IMR-90 (cell line): ENCODE measurements at regions not wholly inside any gene's neighbourhood (a gene's known extent, or its start where the extent isn't known, plus 50 kb on each side); places are given as distances from the start of the nearest gene placed in this dataset.

Experiments
- ATAC-seq: fragments of 200-7000 bp; cut with Tn5 transposase; 2 replicates; pipeline ENCODE4 v1.9.1; 2020; ENCODE audit warnings: low read depth, mild to moderate bottlenecking, moderate library complexity
- BruUV-seq: library from RNA; stranded (reverse); fragments of 400-500 nt; replicated peaks from 2 replicates; lab custom pipeline; 2021; lab: Mats Ljungman, UMichigan
- CTCF ChIA-PET: fragments of 300-600 bp; formaldehyde crosslinking; extraction: SDS; loops from one replicate; lab custom pipeline; 2021; ENCODE audit warnings: antibody characterized with exemption; lab: Yijun Ruan, JAX
- POLR2A ChIA-PET: fragments of 300-600 bp; sonication (Branson Sonifier 250); formaldehyde crosslinking; loops from one replicate; lab custom pipeline; 2022; ENCODE audit warnings: antibody characterized with exemption; ENCODE audit not compliant: unreplicated experiment; lab: Charles Lee
- DNase-seq: peaks from one replicate; pipeline ENCODE4 v3.0.0; 2013
- H2AFZ ChIP-seq: replicated peaks from 2 replicates; pipeline ENCODE3; 2013; ENCODE audit warnings: low read length, mild to moderate bottlenecking; ENCODE audit not compliant: poor library complexity
- H2AK5ac ChIP-seq: 2 replicates; pipeline ENCODE4 v1.6.1; 2013; ENCODE audit warnings: low read depth, low read length, inconsistent platforms
- H2AK9ac ChIP-seq: replicated peaks from 2 replicates; pipeline ENCODE3; 2013; ENCODE audit warnings: mild to moderate bottlenecking, low read depth, low read length, moderate library complexity; ENCODE audit not compliant: poor library complexity
- H2BK120ac ChIP-seq: 2 replicates; pipeline ENCODE4 v1.6.1; 2013; ENCODE audit warnings: low read depth, low read length, inconsistent platforms
- H2BK15ac ChIP-seq: 3 replicates; pipeline ENCODE4 v1.6.1; 2013; ENCODE audit warnings: low read depth, low read length, inconsistent platforms
- H2BK20ac ChIP-seq: 2 replicates; pipeline ENCODE4 v1.6.1; 2013; ENCODE audit warnings: low read depth, mild to moderate bottlenecking, inconsistent platforms, low read length, moderate library complexity
- H2BK5ac ChIP-seq: 2 replicates; pipeline ENCODE4 v1.6.1; 2013; ENCODE audit warnings: mild to moderate bottlenecking, low read depth, low read length, inconsistent platforms; ENCODE audit not compliant: poor library complexity, severe bottlenecking
- H3K14ac ChIP-seq: replicated peaks from 2 replicates; pipeline ENCODE4 v1.6.1; 2013; ENCODE audit warnings: low read depth, low read length, inconsistent platforms
- H3K18ac ChIP-seq: 2 replicates; pipeline ENCODE4 v1.6.1; 2013; ENCODE audit warnings: low read depth, low read length, control low read depth
- H3K23ac ChIP-seq: 2 replicates; pipeline ENCODE4 v1.6.1; 2013; ENCODE audit warnings: low read depth, low read length, inconsistent platforms
- H3K27ac ChIP-seq: 2 replicates; pipeline ENCODE4 v1.5.1; 2013; ENCODE audit warnings: mild to moderate bottlenecking, control low read depth, low read length; ENCODE audit not compliant: insufficient read depth
- H3K27me3 ChIP-seq: 2 replicates; pipeline ENCODE4 v1.6.1; 2013; ENCODE audit warnings: low read length; ENCODE audit not compliant: control insufficient read depth, insufficient read depth
- H3K36me3 ChIP-seq: 2 replicates; pipeline ENCODE4 v1.6.1; 2013; ENCODE audit warnings: low read length, mixed read lengths; ENCODE audit not compliant: control insufficient read depth, insufficient read depth
- H3K4ac ChIP-seq: 2 replicates; pipeline ENCODE4 v1.6.1; 2013; ENCODE audit warnings: low read depth, low read length, inconsistent platforms
- H3K4me1 ChIP-seq: 2 replicates; pipeline ENCODE4 v1.6.1; 2013; ENCODE audit warnings: low read length, mixed read lengths; ENCODE audit not compliant: control insufficient read depth, insufficient read depth
- H3K4me2 ChIP-seq: 2 replicates; pipeline ENCODE4 v1.6.1; 2013; ENCODE audit warnings: low read depth, mild to moderate bottlenecking, control low read depth, low read length, moderate library complexity
- H3K4me3 ChIP-seq: 2 replicates; pipeline ENCODE4 v1.5.1; 2013; ENCODE audit warnings: low read depth, mild to moderate bottlenecking, control low read depth, low read length, moderate library complexity; ENCODE audit not compliant: insufficient read depth
- H3K56ac ChIP-seq: 2 replicates; pipeline ENCODE4 v1.6.1; 2013; ENCODE audit warnings: low read length, inconsistent platforms; ENCODE audit not compliant: insufficient read depth; ENCODE audit errors: extremely low read depth
- H3K79me1 ChIP-seq, 2 experiments: 2 replicates each; pipeline ENCODE4 v1.6.1; 2013; ENCODE audit warnings: low read length in 2 of 2, inconsistent platforms in 1 of 2, low read depth in 1 of 2
- H3K9ac ChIP-seq: 2 replicates; pipeline ENCODE4 v1.6.1; 2013; ENCODE audit warnings: low read depth, low read length, control low read depth
- H3K9me1 ChIP-seq: 2 replicates; pipeline ENCODE4 v1.6.1; 2013; ENCODE audit warnings: low read length, inconsistent platforms; ENCODE audit not compliant: insufficient read depth
- H3K9me3 ChIP-seq: 2 replicates; pipeline ENCODE4 v1.6.1; 2013; ENCODE audit warnings: low read length; ENCODE audit not compliant: control insufficient read depth, insufficient read depth
- H4K20me1 ChIP-seq: 2 replicates; pipeline ENCODE4 v1.6.1; 2013; ENCODE audit warnings: low read length, inconsistent platforms; ENCODE audit not compliant: insufficient read depth
- H4K5ac ChIP-seq: 2 replicates; pipeline ENCODE4 v1.6.1; 2013; ENCODE audit warnings: mild to moderate bottlenecking, low read depth, low read length, control low read depth
- H4K8ac ChIP-seq, 2 experiments: 2 replicates each; pipeline ENCODE4 v1.6.1; 2013; ENCODE audit warnings: low read depth in 2 of 2, low read length in 2 of 2, control low read depth in 1 of 2, inconsistent platforms in 1 of 2
- H4K91ac ChIP-seq: 2 replicates; pipeline ENCODE4 v1.6.1; 2013; ENCODE audit warnings: low read depth, low read length, inconsistent platforms; ENCODE audit not compliant: insufficient read depth
- FOS ChIP-seq: fragments of 150-350 bp; IDR thresholded peaks from 2 replicates; pipeline ENCODE4 v1.6.1; 2016; ENCODE audit warnings: low read depth, low read length
- MAZ ChIP-seq: IDR thresholded peaks from 2 replicates; pipeline ENCODE4 v1.6.1; 2012; ENCODE audit warnings: low read depth, mild to moderate bottlenecking, low read length, improper control_type of control experiment, moderate library complexity, borderline replicate concordance
- POLR2A ChIP-seq: IDR thresholded peaks from 2 replicates; pipeline ENCODE4 v1.6.1; 2012; ENCODE audit warnings: mild to moderate bottlenecking, low read depth, low read length
- RFX5 ChIP-seq: IDR thresholded peaks from 2 replicates; pipeline ENCODE4 v1.8.0; 2012; ENCODE audit warnings: low read depth, mild to moderate bottlenecking, low read length, moderate library complexity
- WGBS, 2 experiments: methylation state at CpG; one replicate each; pipeline versions ENCODE4 v1.1.5 to v1.1.7; 2013; ENCODE audit warnings: missing lambda C conversion rate in 2 of 2; ENCODE audit not compliant: insufficient read length in 1 of 2; ENCODE audit errors: extremely low coverage in 2 of 2; 5-methylcytosine and 5-hydroxymethylcytosine counted together
- dilution Hi-C: fragments of 300-500 bp; cut with HindIII; formaldehyde crosslinking; loops from one replicate; pipeline ENCODE4 v1.14.3; 2018; ENCODE audit warnings: low sequenced_read_pairs; ENCODE audit not compliant: unreplicated experiment
- in situ Hi-C: fragments of 300-500 bp; cut with MboI; formaldehyde crosslinking; loops from 3 replicates; pipeline ENCODE4 v1.14.3; 2019; ENCODE audit warnings: low sequenced_read_pairs, inconsistent platforms, mixed read lengths
- intact Hi-C: fragments of 100-400 bp; cut with micrococcal nuclease; formaldehyde crosslinking; loops from 2 replicates; pipeline ENCODE4 v1.10.0; 2022
- TF ChIP-seq, protein P1 (sequence below): fragments of 150-350 bp; IDR thresholded peaks from 2 replicates; pipeline ENCODE4 v1.6.1; 2016; ENCODE audit warnings: low read depth, mild to moderate bottlenecking, low read length, moderate library complexity, borderline replicate concordance
- TF ChIP-seq, protein P2 (sequence below): conservative IDR thresholded peaks from 2 replicates; pipeline ENCODE4 v1.5.1; 2012; ENCODE audit warnings: mild to moderate bottlenecking, low read depth, low read length, improper control_type of control experiment

DNA sequence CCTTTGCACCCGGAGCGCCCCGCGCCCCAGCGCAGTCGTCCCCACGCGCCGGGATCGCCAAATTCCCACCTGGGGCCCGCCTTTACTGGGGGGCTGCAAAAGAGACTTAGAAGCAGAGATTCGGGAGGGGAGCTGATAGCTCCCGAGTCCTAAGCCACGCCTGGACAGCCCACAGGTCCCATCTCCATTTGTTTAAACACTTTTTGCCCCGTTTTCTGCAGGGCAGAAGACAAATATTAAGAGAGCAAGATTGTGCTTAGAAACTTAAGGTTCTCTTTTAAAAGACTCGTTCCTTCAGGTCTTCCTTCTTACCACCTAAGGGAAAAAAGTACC is 299.1 kb upstream of the NFE2L3 start:
- no peak overlapping the region for H3K23ac ChIP-seq
- peaks cover 3% of the 10 kb centered on the region; the same call in 1 of the 2 replicates for H3K27me3 ChIP-seq
- H3K9ac ChIP-seq = no peak overlapping the region
- H3K9me1 ChIP-seq = peaks cover 6% of the 10 kb centered on the region; the same call in 1 of the 2 replicates
- no peak overlapping the region for H3K27ac ChIP-seq
- BruUV-seq = no TSS peak
- no peaks in the 10 kb centered on the region for H4K20me1 ChIP-seq
- H3K4me2 ChIP-seq = no peak overlapping the region
- DNase-seq = no peak
- no peaks in the 10 kb centered on the region for H3K9me3 ChIP-seq
- TF ChIP-seq, protein P1, sequence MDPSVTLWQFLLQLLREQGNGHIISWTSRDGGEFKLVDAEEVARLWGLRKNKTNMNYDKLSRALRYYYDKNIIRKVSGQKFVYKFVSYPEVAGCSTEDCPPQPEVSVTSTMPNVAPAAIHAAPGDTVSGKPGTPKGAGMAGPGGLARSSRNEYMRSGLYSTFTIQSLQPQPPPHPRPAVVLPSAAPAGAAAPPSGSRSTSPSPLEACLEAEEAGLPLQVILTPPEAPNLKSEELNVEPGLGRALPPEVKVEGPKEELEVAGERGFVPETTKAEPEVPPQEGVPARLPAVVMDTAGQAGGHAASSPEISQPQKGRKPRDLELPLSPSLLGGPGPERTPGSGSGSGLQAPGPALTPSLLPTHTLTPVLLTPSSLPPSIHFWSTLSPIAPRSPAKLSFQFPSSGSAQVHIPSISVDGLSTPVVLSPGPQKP = no peak
- TF ChIP-seq RFX5 (no peak), POLR2A (no peak), FOS (no peak), MAZ (no peak)
- TF ChIP-seq, protein P2, sequence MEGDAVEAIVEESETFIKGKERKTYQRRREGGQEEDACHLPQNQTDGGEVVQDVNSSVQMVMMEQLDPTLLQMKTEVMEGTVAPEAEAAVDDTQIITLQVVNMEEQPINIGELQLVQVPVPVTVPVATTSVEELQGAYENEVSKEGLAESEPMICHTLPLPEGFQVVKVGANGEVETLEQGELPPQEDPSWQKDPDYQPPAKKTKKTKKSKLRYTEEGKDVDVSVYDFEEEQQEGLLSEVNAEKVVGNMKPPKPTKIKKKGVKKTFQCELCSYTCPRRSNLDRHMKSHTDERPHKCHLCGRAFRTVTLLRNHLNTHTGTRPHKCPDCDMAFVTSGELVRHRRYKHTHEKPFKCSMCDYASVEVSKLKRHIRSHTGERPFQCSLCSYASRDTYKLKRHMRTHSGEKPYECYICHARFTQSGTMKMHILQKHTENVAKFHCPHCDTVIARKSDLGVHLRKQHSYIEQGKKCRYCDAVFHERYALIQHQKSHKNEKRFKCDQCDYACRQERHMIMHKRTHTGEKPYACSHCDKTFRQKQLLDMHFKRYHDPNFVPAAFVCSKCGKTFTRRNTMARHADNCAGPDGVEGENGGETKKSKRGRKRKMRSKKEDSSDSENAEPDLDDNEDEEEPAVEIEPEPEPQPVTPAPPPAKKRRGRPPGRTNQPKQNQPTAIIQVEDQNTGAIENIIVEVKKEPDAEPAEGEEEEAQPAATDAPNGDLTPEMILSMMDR = no peak
- H4K8ac ChIP-seq = no peak overlapping the region
- ATAC-seq = no peak
- H4K91ac ChIP-seq = no peak overlapping the region
- H3K79me1 ChIP-seq = no peaks in the 10 kb centered on the region
- intact Hi-C loops = loop anchor here (5.0 to 10.0 kb wide), 2 partner anchors 131 to 352 kb away; partner anchors contain the start of genes CBX3 and HNRNPA2B1
- H2BK5ac ChIP-seq = no peak overlapping the region
- no peak overlapping the region for H2BK20ac ChIP-seq
- H2BK120ac ChIP-seq = no peak overlapping the region
- H3K4me3 ChIP-seq = no peak overlapping the region
- CTCF ChIA-PET = no interaction called here
- peak overlapping the region; percentile 76 for H2AFZ ChIP-seq
- no peak overlapping the region for H4K5ac ChIP-seq
- no peak overlapping the region for H3K14ac ChIP-seq
- H2BK15ac ChIP-seq = no peak overlapping the region
- peaks cover 14% of the 10 kb centered on the region; the same call in 1 of the 2 replicates for H3K4me1 ChIP-seq
- H2AK5ac ChIP-seq = no peak overlapping the region
- H2AK9ac ChIP-seq = no peak overlapping the region
- no peak overlapping the region for H3K4ac ChIP-seq
- H3K18ac ChIP-seq = no peak overlapping the region
- dilution Hi-C loops = no loop called here
- no peaks in the 10 kb centered on the region for H3K36me3 ChIP-seq
- no peak overlapping the region for H3K56ac ChIP-seq
- POLR2A ChIA-PET = no interaction called here
- in situ Hi-C loops = loop anchor here (5.0 to 10.0 kb wide), 6 partner anchors 291 to 1304 kb away; partner anchors contain the start of genes CBX3, HNRNPA2B1 and HOXA7
- WGBS, 2 experiments = no CpG with 5 or more reads among the region's 16 CpGs
